GM12878 (cell line): ENCODE measurements at regions not wholly inside any gene's neighbourhood (a gene's known extent, or its start where the extent isn't known, plus 50 kb on each side); places are given as distances from the start of the nearest gene placed in this dataset.

ENCODE experiments used
- ATAC-seq: fragments of 200-7000 bp; cut with Tn5 transposase; 3 replicates; pipeline ENCODE4 v1.9.1; 2020; ENCODE audit warnings: mild to moderate bottlenecking, moderate library complexity
- BruUV-seq: library from RNA; stranded (reverse); fragments of 400-500 nt; replicated peaks from 2 replicates; lab custom pipeline; 2021; lab: Mats Ljungman, UMichigan
- CTCF ChIA-PET: fragments of 300-600 bp; sonication (Branson Sonifier 250); formaldehyde crosslinking; extraction: SDS; loops from one replicate; lab custom pipeline; 2021; ENCODE audit warnings: inconsistent platforms; lab: Yijun Ruan, JAX
- POLR2A ChIA-PET: fragments of 350-600 bp; formaldehyde crosslinking; extraction: SDS; loops from one replicate; lab custom pipeline; 2021; ENCODE audit warnings: inconsistent platforms; lab: Charles Lee
- RAD21 ChIA-PET: fragments of 300-600 bp; sonication (Branson Sonifier 250); formaldehyde crosslinking; loops from one replicate; lab custom pipeline; 2023; ENCODE audit warnings: antibody characterized with exemption; ENCODE audit not compliant: unreplicated experiment; lab: Charles Lee
- SMC1A ChIA-PET: fragments of 300-600 bp; sonication (Branson Sonifier 250); formaldehyde crosslinking; loops from one replicate; lab custom pipeline; 2023; ENCODE audit not compliant: unreplicated experiment, uncharacterized antibody; lab: Charles Lee
- DNase-seq: peaks from one replicate; pipeline ENCODE4 v3.0.0-alpha.2; 2011; ENCODE audit warnings: low read depth, low spot score
- FAIRE-seq: peaks from 3 replicates; lab custom pipeline; 2011; peaks lifted over from hg19 to GRCh38; lab: Jason Lieb, UNC
- H2AFZ ChIP-seq: 2 replicates; pipeline ENCODE4 v1.6.0; 2011; ENCODE audit warnings: low read depth, low read length, control low read depth; ENCODE audit not compliant: control insufficient read depth
- H3K27ac ChIP-seq: 2 replicates; pipeline ENCODE4 v1.5.1; 2011; ENCODE audit warnings: control low read depth; ENCODE audit not compliant: control insufficient read depth, insufficient read depth
- H3K27me3 ChIP-seq, 2 experiments: replicated peaks in 1 of 2; 2 replicates each; pipeline versions ENCODE4 v1.6.0 to v1.6.1; 2011; ENCODE audit warnings: low read length in 1 of 2; ENCODE audit not compliant: control insufficient read depth in 2 of 2, insufficient read depth in 2 of 2
- H3K36me3 ChIP-seq, 2 experiments: 2 replicates each; pipeline ENCODE4 v1.5.1; 2011; ENCODE audit warnings: low read length in 1 of 2; ENCODE audit not compliant: control insufficient read depth in 2 of 2, insufficient read depth in 2 of 2
- H3K4me1 ChIP-seq: 2 replicates; pipeline ENCODE4 v1.6.1; 2011; ENCODE audit warnings: mild to moderate bottlenecking, low read length, moderate library complexity, mixed read lengths; ENCODE audit not compliant: control insufficient read depth, insufficient read depth
- H3K4me2 ChIP-seq: 2 replicates; pipeline ENCODE4 v1.6.0; 2011; ENCODE audit warnings: control low read depth; ENCODE audit not compliant: control insufficient read depth, insufficient read depth
- H3K4me3 ChIP-seq: fragments of 200-600 bp; sonication (generic); 2 replicates; pipeline ENCODE4 v1.5.1; 2016
- H3K79me2 ChIP-seq: 2 replicates; pipeline ENCODE4 v1.6.0; 2011; ENCODE audit warnings: low read length; ENCODE audit not compliant: control insufficient read depth, insufficient read depth
- H3K9ac ChIP-seq: 2 replicates; pipeline ENCODE4 v1.8.0; 2011; ENCODE audit warnings: low read length, control low read depth, mixed read lengths; ENCODE audit not compliant: control insufficient read depth, insufficient read depth
- H3K9me3 ChIP-seq: replicated peaks from 3 replicates; pipeline ENCODE4 v1.5.1; 2011; ENCODE audit warnings: mild to moderate bottlenecking, low read length; ENCODE audit not compliant: control insufficient read depth, insufficient read depth
- H4K20me1 ChIP-seq: 2 replicates; pipeline ENCODE4 v1.6.0; 2011; ENCODE audit not compliant: control insufficient read depth, insufficient read depth
- ATF3 ChIP-seq: IDR thresholded peaks from 2 replicates; pipeline ENCODE4 v1.6.1; 2011; ENCODE audit warnings: low read depth, mild to moderate bottlenecking, low read length, moderate library complexity, borderline replicate concordance; ENCODE audit errors: extremely low read depth
- BCL11A ChIP-seq: IDR thresholded peaks from 2 replicates; pipeline ENCODE4 v1.6.1; 2011; ENCODE audit warnings: low read depth, low read length
- BCL3 ChIP-seq: IDR thresholded peaks from 2 replicates; pipeline ENCODE4 v1.6.1; 2011; ENCODE audit warnings: borderline replicate concordance, low read depth, mild to moderate bottlenecking, moderate library complexity, low read length; ENCODE audit not compliant: insufficient read depth, poor library complexity, severe bottlenecking
- BMI1 ChIP-seq: fragments of 450-650 bp; IDR thresholded peaks from 2 replicates; pipeline ENCODE4 v1.6.1; 2016; ENCODE audit warnings: mild to moderate bottlenecking, moderate library complexity, borderline replicate concordance
- CBX5 ChIP-seq: sonication (generic); IDR thresholded peaks from 2 replicates; pipeline ENCODE4 v1.6.1; 2016; ENCODE audit warnings: low read depth, moderate library complexity, mild to moderate bottlenecking, inconsistent platforms
- HCFC1 ChIP-seq: fragments of 150-350 bp; IDR thresholded peaks from 2 replicates; pipeline ENCODE4 v1.6.1; 2014; ENCODE audit warnings: low read length
- KDM1A ChIP-seq: fragments of 200-600 bp; sonication (generic); IDR thresholded peaks from 2 replicates; pipeline ENCODE4 v1.6.1; 2016; ENCODE audit warnings: borderline replicate concordance
- NKRF ChIP-seq: fragments of 450-650 bp; conservative IDR thresholded peaks from 2 replicates; pipeline ENCODE4 v1.6.1; 2017; ENCODE audit warnings: mild to moderate bottlenecking, moderate library complexity
- NR2F1 ChIP-seq: fragments of 450-650 bp; conservative IDR thresholded peaks from 2 replicates; pipeline ENCODE4 v1.6.1; 2017; ENCODE audit warnings: mild to moderate bottlenecking
- POLR2A ChIP-seq: IDR thresholded peaks from 2 replicates; pipeline ENCODE4 v1.6.1; 2011; ENCODE audit warnings: low read depth, mild to moderate bottlenecking, low read length
- RBBP5 ChIP-seq: fragments of 200-600 bp; sonication (generic); conservative IDR thresholded peaks from 2 replicates; pipeline ENCODE4 v1.6.1; 2016
- SMAD5 ChIP-seq: IDR thresholded peaks from 2 replicates; pipeline ENCODE4 v1.6.1; 2016; ENCODE audit warnings: antibody characterized with exemption, low read depth
- SP1 ChIP-seq: IDR thresholded peaks from one replicate; pipeline ENCODE4 v1.6.1; 2011; ENCODE audit warnings: low read depth, low read length
- STAT3 ChIP-seq: IDR thresholded peaks from 2 replicates; pipeline ENCODE4 v1.6.1; 2011; ENCODE audit warnings: low read depth, low read length, improper control_type of control experiment
- TCF12 ChIP-seq: IDR thresholded peaks from 2 replicates; pipeline ENCODE4 v1.6.1; 2011; ENCODE audit warnings: low read depth, mild to moderate bottlenecking, low read length
- YY1 ChIP-seq: IDR thresholded peaks from 2 replicates; pipeline ENCODE4 v1.6.1; 2011; ENCODE audit warnings: low read depth, mild to moderate bottlenecking, low read length
- WGBS: methylation state at CpG from one replicate; pipeline ENCODE4 v1.1.6; 2016; ENCODE audit warnings: low lambda C conversion rate; ENCODE audit not compliant: insufficient replicate concordance, insufficient coverage; ENCODE audit errors: missing lambda C conversion rate; 5-methylcytosine and 5-hydroxymethylcytosine counted together
- in situ Hi-C: fragments of 300-500 bp; cut with MboI; formaldehyde crosslinking; loops from 9 replicates; pipeline ENCODE4 v1.14.3; 2018; ENCODE audit warnings: mixed read lengths
- intact Hi-C: fragments of 100-400 bp; cut with micrococcal nuclease; formaldehyde crosslinking; loops from one replicate; pipeline ENCODE4 v1.14.2; 2022; ENCODE audit not compliant: unreplicated experiment

GRCh38 chr12:107875786-107876185, 101.3 kb downstream of the ASCL4 start:
- WGBS, result 20% methylated on average over 7 of the region's 7 CpGs
- H3K79me2 ChIP-seq, result no peaks in the 10 kb centered on the region
- DNase-seq, result no peak
- ChIA-PET CTCF (no interaction called here), RAD21 (no interaction called here)
- TF ChIP-seq HCFC1, result no peak
- no peak for TF ChIP-seq KDM1A
- TF ChIP-seq YY1, result no peak
- no peak for TF ChIP-seq STAT3
- no peak for TF ChIP-seq RBBP5
- TF ChIP-seq SMAD5, result no peak
- TF ChIP-seq SP1, result no peak
- no peak for TF ChIP-seq NR2F1
- no peak for TF ChIP-seq TCF12
- no peak for TF ChIP-seq BCL11A
- TF ChIP-seq BMI1, result no peak
- no peak for TF ChIP-seq BCL3
- TF ChIP-seq NKRF, result no peak
- TF ChIP-seq POLR2A, result no peak
- TF ChIP-seq ATF3, result no peak
- TF ChIP-seq CBX5, result no peak
- TF ChIP-seq, all 136 proteins: peak for 0
- no peak for FAIRE-seq
- SMC1A ChIA-PET, result no interaction called here
- no peaks in the 10 kb centered on the region for H3K9me3 ChIP-seq
- H3K27ac ChIP-seq, result no peak overlapping the region
- no peaks in the 10 kb centered on the region for H4K20me1 ChIP-seq
- BruUV-seq, result no TSS peak
- no peaks in the 10 kb centered on the region for H3K4me1 ChIP-seq
- no peak overlapping the region for H3K4me2 ChIP-seq
- H3K4me3 ChIP-seq, result no peak overlapping the region
- intact Hi-C loops, result no loop called here
- POLR2A ChIA-PET, result no interaction called here
- ATAC-seq, result no peak
- H3K27me3 ChIP-seq, result no peaks in the 10 kb centered on the region
- in situ Hi-C loops, result no loop called here
- no peaks in the 10 kb centered on the region for H3K36me3 ChIP-seq
- H2AFZ ChIP-seq, result no peak overlapping the region
- H3K9ac ChIP-seq, result no peak overlapping the region
